ENCODE measurements at regions not wholly inside any gene's neighbourhood (a gene's known extent, or its start where the extent isn't known, plus 50 kb on each side); places are given as distances from the start of the nearest gene placed in this dataset.

GRCh38 chr7:54337466-54337865 is 204.7 kb upstream of the VSTM2A start:
- no peaks in the 10 kb centered on the region for H3K9me3 Mint-ChIP-seq (ENCODE audit: low read depth)
- DNase-seq (ENCODE audit: low spot score, unreplicated experiment): no peak
- H3K4me3 Mint-ChIP-seq (ENCODE audit: low read depth): no peak overlapping the region
- no peaks in the 10 kb centered on the region for H3K36me3 Mint-ChIP-seq (ENCODE audit: insufficient read depth)
- H3K27ac Mint-ChIP-seq: no peak overlapping the region
- H3K27me3 Mint-ChIP-seq: no peaks in the 10 kb centered on the region
- TF ChIP-seq CTCF (IDR thresholded peaks at IDR 0.05; ENCODE audit: unreplicated experiment): no peak
- H3K4me1 Mint-ChIP-seq (ENCODE audit: low read depth): no peaks in the 10 kb centered on the region

- H3K27ac Mint-ChIP-seq: no peak overlapping the region
- no peaks in the 10 kb centered on the region for H3K9me3 Mint-ChIP-seq (ENCODE audit: low read depth)
- no peak for TF ChIP-seq CTCF (IDR thresholded peaks at IDR 0.05; ENCODE audit: unreplicated experiment)
- no peaks in the 10 kb centered on the region for H3K27me3 Mint-ChIP-seq
- H3K4me3 Mint-ChIP-seq (ENCODE audit: low read depth): no peak overlapping the region
- H3K36me3 Mint-ChIP-seq (ENCODE audit: insufficient read depth): no peaks in the 10 kb centered on the region
- DNase-seq (ENCODE audit: low spot score, unreplicated experiment): no peak
- H3K4me1 Mint-ChIP-seq (ENCODE audit: low read depth): no peaks in the 10 kb centered on the region
These were observed 203.9 kb upstream of the VSTM2A start for GRCh38 chr7:54338319-54338718.

- no peaks in the 10 kb centered on the region for H3K4me1 Mint-ChIP-seq (ENCODE audit: low read depth)
- no peaks in the 10 kb centered on the region for H3K27me3 Mint-ChIP-seq
- no peak overlapping the region for H3K4me3 Mint-ChIP-seq (ENCODE audit: low read depth)
- DNase-seq (ENCODE audit: low spot score, unreplicated experiment): no peak
- H3K36me3 Mint-ChIP-seq (ENCODE audit: insufficient read depth): no peaks in the 10 kb centered on the region
- TF ChIP-seq CTCF (IDR thresholded peaks at IDR 0.05; ENCODE audit: unreplicated experiment): no peak
- no peaks in the 10 kb centered on the region for H3K9me3 Mint-ChIP-seq (ENCODE audit: low read depth)
- H3K27ac Mint-ChIP-seq: no peak overlapping the region
These were observed 203.1 kb upstream of the VSTM2A start for GRCh38 chr7:54339073-54339472.

- H3K27ac Mint-ChIP-seq: no peak overlapping the region
- no peak for TF ChIP-seq CTCF (IDR thresholded peaks at IDR 0.05; ENCODE audit: unreplicated experiment)
- H3K4me1 Mint-ChIP-seq (ENCODE audit: low read depth): no peaks in the 10 kb centered on the region
- H3K9me3 Mint-ChIP-seq (ENCODE audit: low read depth): no peaks in the 10 kb centered on the region
- no peaks in the 10 kb centered on the region for H3K27me3 Mint-ChIP-seq
- no peak overlapping the region for H3K4me3 Mint-ChIP-seq (ENCODE audit: low read depth)
- H3K36me3 Mint-ChIP-seq (ENCODE audit: insufficient read depth): no peaks in the 10 kb centered on the region
- DNase-seq (ENCODE audit: low spot score, unreplicated experiment): no peak
These were observed 199.7 kb upstream of the VSTM2A start for GRCh38 chr7:54342458-54342857.

- H3K36me3 Mint-ChIP-seq (ENCODE audit: insufficient read depth): no peaks in the 10 kb centered on the region
- TF ChIP-seq CTCF (IDR thresholded peaks at IDR 0.05; ENCODE audit: unreplicated experiment): no peak
- H3K4me3 Mint-ChIP-seq (ENCODE audit: low read depth): no peak overlapping the region
- H3K27me3 Mint-ChIP-seq: no peaks in the 10 kb centered on the region
- no peak overlapping the region for H3K27ac Mint-ChIP-seq
- H3K4me1 Mint-ChIP-seq (ENCODE audit: low read depth): no peaks in the 10 kb centered on the region
- no peak for DNase-seq (ENCODE audit: low spot score, unreplicated experiment)
- H3K9me3 Mint-ChIP-seq (ENCODE audit: low read depth): no peaks in the 10 kb centered on the region
These were observed 198.7 kb upstream of the VSTM2A start for GRCh38 chr7:54343511-54343910.

Data from progenitor cell of endocrine pancreas (in vitro differentiated cells).